ENCODE measurements at regions not wholly inside any gene's neighbourhood (a gene's known extent, or its start where the extent isn't known, plus 50 kb on each side); places are given as distances from the start of the nearest gene placed in this dataset.

DNA sequence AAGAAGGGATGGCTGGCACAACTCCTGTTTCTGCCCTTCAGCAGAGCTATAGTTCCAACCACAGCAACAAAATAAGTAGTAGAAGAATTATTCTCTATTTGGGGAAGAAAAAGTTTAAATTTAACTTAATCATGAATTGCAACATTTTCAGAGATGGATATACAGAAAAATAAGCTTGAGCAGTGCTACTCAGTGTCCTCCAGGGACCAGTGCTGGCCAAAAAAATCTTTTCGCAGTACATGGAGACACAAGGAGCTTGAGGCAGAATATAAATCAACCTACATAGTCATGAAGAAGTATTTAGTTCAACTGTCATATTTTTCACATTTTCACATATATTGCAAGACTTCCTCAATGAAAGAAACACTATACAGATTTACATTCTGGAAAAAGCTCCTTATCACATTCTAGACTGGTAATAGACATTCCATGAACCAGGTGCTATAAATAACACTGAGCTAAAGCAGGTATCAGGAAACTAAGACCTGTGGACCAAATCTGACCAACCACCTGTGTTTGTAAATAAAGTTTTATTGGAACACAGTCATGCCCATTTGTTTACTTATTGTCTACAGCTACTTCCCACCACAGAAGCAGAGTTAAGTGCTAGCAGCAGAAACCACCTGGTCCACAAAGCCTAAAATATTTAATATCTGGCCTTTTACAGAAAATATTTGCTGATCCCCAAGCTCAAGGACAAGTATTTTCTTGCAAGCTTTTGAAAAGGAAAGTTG is 101.9 kb downstream of the RGS21 start:
- TF ChIP-seq, protein P1, sequence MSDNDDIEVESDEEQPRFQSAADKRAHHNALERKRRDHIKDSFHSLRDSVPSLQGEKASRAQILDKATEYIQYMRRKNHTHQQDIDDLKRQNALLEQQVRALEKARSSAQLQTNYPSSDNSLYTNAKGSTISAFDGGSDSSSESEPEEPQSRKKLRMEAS (CRISPR knock-in tag; IDR thresholded peaks at IDR 0.05) = no peak
- TF ChIP-seq, protein P2, sequence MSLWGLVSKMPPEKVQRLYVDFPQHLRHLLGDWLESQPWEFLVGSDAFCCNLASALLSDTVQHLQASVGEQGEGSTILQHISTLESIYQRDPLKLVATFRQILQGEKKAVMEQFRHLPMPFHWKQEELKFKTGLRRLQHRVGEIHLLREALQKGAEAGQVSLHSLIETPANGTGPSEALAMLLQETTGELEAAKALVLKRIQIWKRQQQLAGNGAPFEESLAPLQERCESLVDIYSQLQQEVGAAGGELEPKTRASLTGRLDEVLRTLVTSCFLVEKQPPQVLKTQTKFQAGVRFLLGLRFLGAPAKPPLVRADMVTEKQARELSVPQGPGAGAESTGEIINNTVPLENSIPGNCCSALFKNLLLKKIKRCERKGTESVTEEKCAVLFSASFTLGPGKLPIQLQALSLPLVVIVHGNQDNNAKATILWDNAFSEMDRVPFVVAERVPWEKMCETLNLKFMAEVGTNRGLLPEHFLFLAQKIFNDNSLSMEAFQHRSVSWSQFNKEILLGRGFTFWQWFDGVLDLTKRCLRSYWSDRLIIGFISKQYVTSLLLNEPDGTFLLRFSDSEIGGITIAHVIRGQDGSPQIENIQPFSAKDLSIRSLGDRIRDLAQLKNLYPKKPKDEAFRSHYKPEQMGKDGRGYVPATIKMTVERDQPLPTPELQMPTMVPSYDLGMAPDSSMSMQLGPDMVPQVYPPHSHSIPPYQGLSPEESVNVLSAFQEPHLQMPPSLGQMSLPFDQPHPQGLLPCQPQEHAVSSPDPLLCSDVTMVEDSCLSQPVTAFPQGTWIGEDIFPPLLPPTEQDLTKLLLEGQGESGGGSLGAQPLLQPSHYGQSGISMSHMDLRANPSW (CRISPR knock-in tag; conservative IDR thresholded peaks at IDR 0.05; ENCODE audit: low read depth) = no peak
- TF ChIP-seq, protein P3, sequence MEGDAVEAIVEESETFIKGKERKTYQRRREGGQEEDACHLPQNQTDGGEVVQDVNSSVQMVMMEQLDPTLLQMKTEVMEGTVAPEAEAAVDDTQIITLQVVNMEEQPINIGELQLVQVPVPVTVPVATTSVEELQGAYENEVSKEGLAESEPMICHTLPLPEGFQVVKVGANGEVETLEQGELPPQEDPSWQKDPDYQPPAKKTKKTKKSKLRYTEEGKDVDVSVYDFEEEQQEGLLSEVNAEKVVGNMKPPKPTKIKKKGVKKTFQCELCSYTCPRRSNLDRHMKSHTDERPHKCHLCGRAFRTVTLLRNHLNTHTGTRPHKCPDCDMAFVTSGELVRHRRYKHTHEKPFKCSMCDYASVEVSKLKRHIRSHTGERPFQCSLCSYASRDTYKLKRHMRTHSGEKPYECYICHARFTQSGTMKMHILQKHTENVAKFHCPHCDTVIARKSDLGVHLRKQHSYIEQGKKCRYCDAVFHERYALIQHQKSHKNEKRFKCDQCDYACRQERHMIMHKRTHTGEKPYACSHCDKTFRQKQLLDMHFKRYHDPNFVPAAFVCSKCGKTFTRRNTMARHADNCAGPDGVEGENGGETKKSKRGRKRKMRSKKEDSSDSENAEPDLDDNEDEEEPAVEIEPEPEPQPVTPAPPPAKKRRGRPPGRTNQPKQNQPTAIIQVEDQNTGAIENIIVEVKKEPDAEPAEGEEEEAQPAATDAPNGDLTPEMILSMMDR (IDR thresholded peaks at IDR 0.05) = no peak
- TF ChIP-seq, protein P4, sequence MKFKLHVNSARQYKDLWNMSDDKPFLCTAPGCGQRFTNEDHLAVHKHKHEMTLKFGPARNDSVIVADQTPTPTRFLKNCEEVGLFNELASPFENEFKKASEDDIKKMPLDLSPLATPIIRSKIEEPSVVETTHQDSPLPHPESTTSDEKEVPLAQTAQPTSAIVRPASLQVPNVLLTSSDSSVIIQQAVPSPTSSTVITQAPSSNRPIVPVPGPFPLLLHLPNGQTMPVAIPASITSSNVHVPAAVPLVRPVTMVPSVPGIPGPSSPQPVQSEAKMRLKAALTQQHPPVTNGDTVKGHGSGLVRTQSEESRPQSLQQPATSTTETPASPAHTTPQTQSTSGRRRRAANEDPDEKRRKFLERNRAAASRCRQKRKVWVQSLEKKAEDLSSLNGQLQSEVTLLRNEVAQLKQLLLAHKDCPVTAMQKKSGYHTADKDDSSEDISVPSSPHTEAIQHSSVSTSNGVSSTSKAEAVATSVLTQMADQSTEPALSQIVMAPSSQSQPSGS (CRISPR knock-in tag; IDR thresholded peaks at IDR 0.05; ENCODE audit: borderline replicate concordance, low read depth) = no peak
- no peak for TF ChIP-seq ELF4 (CRISPR knock-in tag; IDR thresholded peaks at IDR 0.05; ENCODE audit: low read depth)

Measured in WTC11 (cell line).